ENCODE measurements at regions not wholly inside any gene's neighbourhood (a gene's known extent, or its start where the extent isn't known, plus 50 kb on each side); places are given as distances from the start of the nearest gene placed in this dataset.
"Not testable (repeated sequence)": the region's sequence is repeated elsewhere in the genome, so short reads cannot be mapped to it uniquely, and the experiment has no call there.

DNA sequence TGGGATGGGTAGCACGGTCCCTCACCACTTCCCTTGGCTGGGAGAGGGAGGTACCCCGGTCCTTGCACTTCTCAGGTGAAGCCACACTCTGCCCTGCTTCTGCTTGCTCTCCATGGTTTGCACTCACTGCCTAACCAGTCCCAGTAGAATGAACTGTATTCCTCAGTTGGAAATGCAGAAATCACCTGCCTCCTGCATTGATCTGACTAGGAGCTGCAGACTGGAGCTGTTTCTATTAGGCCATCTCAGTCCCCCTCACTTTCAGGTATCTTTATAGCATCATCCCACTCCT lies 264.9 kb downstream of the ZWINT start:
- no peak for DNase-seq

DNA sequence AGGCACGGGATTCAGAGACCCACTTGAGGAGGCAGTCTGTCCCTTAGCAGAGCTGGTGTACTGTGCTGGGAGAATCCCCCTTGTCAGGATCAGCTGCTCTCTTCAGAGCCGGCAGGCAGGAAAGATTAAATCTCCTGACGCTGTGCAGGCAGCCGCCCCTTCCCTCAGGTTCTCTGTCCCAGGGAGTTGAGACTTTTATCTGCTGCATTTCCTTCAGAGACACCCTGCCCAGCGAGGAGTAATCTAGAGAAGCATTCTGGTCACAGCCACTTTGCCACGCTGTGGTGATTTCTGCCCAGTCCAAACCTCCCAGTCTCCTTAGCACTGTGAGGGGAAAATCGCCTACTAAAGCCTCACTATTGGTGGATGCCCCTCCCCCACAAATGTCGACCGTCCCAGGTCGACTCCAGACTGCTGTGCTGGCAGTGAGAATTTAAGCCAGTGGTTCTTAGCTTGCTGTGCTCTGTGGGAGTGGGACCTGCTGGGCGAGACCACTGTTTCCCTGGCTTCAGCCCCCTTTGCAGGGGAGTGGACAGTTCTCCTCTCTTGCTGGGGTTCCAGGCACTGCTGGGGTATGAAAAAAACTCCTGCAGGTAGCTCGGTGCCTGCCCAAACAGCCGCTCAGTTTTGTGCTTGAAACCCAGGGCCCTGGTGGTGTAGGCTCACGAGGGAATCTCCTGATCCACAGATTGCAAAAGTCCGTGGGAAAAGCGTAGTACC lies 265.4 kb downstream of the ZWINT start:
- no peak for DNase-seq

- DNase-seq, result not testable (repeated sequence)
Measured at GRCh38 chr10:56093645-56094044, 267.4 kb downstream of the ZWINT start.

GRCh38 chr10:56091872-56092271 lies 269.2 kb downstream of the ZWINT start:
- no peak for DNase-seq

DNA sequence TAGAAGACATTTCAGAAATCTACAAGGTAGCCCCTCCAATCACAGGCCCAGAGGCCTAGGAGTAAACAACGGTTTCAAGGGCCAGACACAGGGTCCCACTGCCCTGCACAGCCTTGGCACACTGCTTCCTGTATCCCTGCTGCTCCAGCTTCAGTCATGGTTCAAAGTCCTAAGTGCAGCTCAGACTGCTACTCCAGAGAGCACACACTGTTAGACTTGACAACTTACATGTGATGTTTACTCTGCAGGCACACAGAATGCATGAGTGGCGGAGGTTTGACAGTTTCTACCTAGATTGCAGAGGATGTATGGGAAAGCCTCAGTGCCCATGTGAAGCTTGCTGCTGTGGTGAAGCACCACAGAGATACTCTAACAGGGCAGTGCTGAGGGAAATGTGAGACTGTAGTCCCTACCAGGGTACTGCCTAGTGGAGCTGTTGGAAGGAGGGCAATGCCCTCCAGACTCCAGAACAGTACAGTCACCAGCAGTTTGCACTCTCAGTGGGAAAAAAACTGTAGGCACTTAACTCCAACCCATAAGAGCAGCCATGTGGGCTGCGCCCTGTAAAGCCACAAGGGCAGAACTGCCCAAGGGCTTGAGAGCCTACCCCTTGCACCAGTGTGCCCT lies 270.0 kb downstream of the ZWINT start:
- no peak for DNase-seq

- no peak for DNase-seq
Measured at GRCh38 chr10:56085406-56086122, 275.5 kb downstream of the ZWINT start.

- DNase-seq, result no peak
Measured at GRCh38 chr10:56082169-56082568, 278.9 kb downstream of the ZWINT start.

- no peak for DNase-seq
Measured at GRCh38 chr10:56068473-56069263, 292.4 kb downstream of the ZWINT start.

- no peak for DNase-seq
Measured at GRCh38 chr10:56068040-56068439, 293.0 kb downstream of the ZWINT start.

DNA sequence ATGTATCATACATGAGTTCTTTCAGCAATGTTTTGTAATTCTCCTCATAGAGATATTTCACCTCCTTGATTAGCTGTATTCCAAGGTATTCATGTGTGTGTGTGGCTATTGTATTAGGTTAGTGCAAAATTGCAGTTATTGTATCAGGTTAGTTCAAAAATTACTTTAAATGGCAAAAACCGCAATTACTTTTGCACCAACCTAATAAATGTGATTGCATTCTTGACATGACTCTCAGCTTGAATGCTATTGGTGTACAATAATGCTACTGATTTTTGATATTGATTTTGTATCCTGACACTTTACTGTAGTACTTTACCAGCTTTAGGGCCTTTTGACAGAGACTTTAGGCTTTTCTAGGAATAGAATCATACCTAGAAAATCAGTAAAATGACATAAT lies 297.4 kb downstream of the ZWINT start:
- no peak for DNase-seq

- DNase-seq, result no peak
Measured at GRCh38 chr10:56057860-56058259, 303.2 kb downstream of the ZWINT start.

DNA sequence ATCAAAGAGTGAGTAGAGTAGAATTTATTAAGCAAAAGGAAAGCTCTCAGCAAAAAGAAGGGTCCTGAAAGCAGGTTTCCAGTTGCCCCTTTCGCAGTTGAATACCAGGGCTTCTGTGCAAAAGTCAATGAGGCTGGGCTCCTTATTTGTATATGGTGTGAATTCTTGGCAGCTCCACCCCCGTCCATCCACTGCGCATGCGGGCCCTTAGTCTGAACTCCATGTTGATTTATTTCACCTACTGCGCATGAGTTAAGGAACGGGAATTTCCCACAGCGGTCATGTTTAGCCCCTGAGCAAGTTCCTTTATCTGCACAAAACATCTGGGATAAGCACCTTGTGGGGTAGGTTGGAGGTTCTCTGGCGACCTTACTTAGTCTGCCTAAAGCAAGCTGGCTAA lies 325.6 kb downstream of the ZWINT start:
- DNase-seq, result no peak

- no peak for DNase-seq
Measured at GRCh38 chr10:56028298-56029132, 332.5 kb downstream of the ZWINT start.

DNA sequence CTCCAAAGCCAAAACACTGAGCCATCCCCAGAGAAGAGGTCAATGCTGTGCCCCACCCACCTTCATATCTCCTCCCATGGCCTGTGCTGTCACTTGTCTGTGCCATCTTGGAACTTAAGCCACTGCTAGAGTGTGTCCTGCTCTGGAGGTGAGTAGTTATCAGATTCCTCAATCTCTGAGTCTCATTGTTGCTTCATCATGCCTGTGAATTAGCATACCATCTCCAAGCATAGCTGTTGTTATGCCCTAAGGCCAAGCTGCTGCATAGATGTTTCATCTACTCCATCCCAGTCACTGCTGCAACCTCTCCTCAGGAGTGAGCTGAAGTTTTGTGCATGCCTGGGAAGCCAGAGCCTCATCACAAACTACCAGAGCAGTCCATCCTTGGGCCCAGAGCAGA lies 349.0 kb downstream of the ZWINT start:
- DNase-seq, result no peak

DNA sequence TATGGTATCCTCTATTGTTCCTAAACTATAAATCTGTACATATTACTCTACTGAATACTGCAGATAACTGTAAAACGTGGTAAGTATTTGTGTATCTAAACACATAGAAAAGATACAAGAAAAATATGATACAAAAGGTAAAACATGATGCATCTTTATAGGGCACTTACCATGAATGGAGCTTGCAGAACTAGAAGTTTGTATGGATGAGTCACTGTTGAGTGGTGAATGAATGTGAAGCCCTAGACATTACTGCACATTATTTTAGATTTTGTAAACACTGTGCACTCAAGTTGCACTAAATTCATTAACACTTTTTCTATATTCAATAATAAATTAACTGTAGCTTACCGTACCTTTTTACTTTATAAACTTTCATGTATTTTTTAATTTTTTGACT lies 357.5 kb downstream of the ZWINT start:
- DNase-seq, result no peak

DNA sequence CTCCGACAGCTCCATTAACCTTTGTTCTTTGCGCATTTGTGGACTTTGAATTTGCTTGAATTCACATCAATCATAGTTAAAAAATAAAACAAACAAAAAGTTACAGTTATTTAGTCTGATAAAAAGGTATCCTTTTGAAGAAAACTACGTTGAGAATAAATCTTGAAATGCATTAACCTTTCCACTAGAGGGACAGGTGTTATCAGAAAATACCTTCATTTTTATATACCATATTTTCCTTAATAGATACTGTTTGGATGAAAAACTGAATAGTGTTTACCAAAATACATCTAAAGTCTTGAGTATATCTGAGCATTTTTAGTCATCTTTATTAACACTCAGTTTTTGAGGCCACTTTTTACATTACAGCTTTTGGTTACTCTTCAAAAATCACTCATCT lies 371.9 kb downstream of the ZWINT start:
- DNase-seq, result no peak

GRCh38 chr10:55979203-55979602 lies 381.9 kb downstream of the ZWINT start:
- DNase-seq, result no peak

DNA sequence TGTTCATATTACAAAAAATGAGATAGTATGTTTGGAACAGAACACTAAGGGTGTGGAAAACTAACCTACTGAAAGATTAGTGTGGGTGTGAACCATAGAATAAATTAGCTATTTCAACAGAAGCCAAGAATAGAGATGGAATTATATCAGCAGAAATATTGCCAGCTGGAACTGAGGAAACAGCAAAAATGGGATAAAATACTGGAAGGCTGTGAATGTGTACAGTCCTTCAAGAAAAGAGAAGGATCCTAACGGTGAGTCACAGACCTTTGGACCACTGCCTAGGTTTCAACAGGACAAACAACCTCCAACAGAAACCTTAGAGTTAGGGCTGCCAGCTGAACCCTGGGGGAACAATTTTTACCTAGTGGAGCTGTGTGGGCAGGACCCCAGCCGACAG lies 395.0 kb downstream of the ZWINT start:
- no peak for DNase-seq

DNA sequence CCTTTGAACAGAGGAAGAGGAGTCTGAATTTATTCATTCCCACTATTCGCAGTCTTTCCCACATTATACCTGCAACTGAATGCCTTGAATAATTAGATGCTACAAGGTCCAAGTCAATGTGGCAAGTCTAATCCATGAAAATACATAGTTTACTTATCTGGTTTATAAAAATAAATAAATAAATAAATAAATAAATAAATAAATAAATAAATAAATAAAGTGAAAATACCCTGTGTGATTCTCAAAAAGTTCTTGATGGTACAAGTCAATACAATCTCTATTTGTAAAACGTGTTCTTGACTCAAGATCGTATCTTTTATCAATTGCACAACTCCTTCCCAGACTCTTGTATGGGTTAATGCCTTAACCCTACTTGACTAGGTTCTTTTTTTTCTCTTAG lies 417.7 kb downstream of the ZWINT start:
- no peak for DNase-seq

- no peak for DNase-seq
Measured at GRCh38 chr10:55929291-55929690, 431.8 kb downstream of the ZWINT start.

DNA sequence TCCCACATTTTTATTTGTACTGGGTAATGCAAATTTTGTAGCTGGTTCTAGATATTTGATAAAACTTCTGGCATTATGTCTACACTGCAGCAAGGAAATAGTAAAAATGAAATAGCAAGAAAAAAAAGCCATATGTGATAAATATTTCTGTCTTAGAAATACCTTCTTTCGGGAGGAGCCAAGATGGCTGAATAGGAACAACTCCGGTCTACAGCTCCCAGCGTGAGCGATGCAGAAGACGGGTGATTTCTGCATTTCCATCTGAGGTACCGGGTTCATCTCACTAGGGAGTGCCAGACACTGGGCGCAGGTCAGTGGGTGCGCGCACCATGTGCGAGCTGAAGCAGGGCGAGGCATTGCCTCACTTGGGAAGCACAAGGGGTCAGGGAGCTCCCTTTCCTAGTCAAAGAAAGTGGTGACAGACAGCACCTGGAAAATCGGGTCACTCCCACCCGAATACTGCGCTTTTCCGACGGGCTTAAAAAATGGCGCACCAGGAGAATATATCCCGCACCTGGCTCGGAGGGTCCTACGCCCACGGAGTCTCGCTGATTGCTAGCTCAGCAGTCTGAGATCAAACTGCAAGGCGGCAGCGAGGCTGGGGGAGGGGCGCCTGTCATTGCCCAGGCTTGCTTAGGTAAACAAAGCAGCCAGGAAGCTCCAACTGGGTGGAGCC lies 461.4 kb downstream of the ZWINT start:
- not testable (repeated sequence) for DNase-seq

DNA sequence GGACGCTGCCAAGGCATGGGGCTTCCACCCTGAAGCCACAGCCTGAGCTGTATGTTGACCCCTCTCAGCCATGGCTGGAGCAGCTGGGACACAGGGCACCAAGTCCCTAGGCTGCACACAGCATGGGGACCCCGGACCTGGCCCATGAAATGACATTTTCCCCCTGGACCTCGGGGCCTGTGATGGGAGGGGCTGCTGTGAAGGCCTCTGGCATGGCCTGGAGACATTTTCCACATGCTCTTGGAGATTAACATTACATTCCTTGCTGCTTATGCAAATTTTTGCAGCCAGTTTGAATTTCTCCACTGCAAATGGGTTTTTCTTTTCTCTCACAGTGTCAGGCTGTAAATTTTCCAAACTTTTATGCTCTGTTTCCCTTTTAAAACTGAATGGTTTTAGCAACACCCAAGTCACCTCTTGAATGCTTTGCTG lies 463.6 kb downstream of the ZWINT start:
- DNase-seq, result no peak

Measured in dermis blood vessel endothelial cell (primary cell).